HG02938 (cell line): ENCODE measurements at regions not wholly inside any gene's neighbourhood (a gene's known extent, or its start where the extent isn't known, plus 50 kb on each side); places are given as distances from the start of the nearest gene placed in this dataset.
"Not testable (repeated sequence)": the region's sequence is repeated elsewhere in the genome, so short reads cannot be mapped to it uniquely, and the experiment has no call there.

Experiments used
- ATAC-seq: cut with Tn5 transposase; IDR thresholded peaks from one replicate; pipeline ENCODE4 v1.9.1; 2021; ENCODE audit warnings: mild to moderate bottlenecking, moderate library complexity; ENCODE audit not compliant: unreplicated experiment

- no peak for ATAC-seq
Observed at GRCh38 chr2:41141146-41141791, 689.4 kb upstream of the SLC8A1 start.

GRCh38 chr2:41142478-41142877, 690.6 kb upstream of the SLC8A1 start:
- no peak for ATAC-seq

- no peak for ATAC-seq
Observed at GRCh38 chr2:41145066-41145465, 693.2 kb upstream of the SLC8A1 start.

- no peak for ATAC-seq
Observed at GRCh38 chr2:41149054-41149453, 697.2 kb upstream of the SLC8A1 start.

GRCh38 chr2:41151746-41152145, 699.9 kb upstream of the SLC8A1 start:
- ATAC-seq = no peak

- ATAC-seq = no peak
Observed at GRCh38 chr2:41152318-41152717, 700.4 kb upstream of the SLC8A1 start.

GRCh38 chr2:41160439-41160838, 708.5 kb upstream of the SLC8A1 start:
- no peak for ATAC-seq

- no peak for ATAC-seq
Observed at GRCh38 chr2:41167014-41167413, 715.1 kb upstream of the SLC8A1 start.

- no peak for ATAC-seq
Observed at GRCh38 chr2:41169744-41170143, 717.9 kb upstream of the SLC8A1 start.

GRCh38 chr2:41170589-41170988, 718.7 kb upstream of the SLC8A1 start:
- ATAC-seq = no peak

- no peak for ATAC-seq
Observed at GRCh38 chr2:41180387-41180786, 728.5 kb upstream of the SLC8A1 start.

GRCh38 chr2:41182961-41183360, 731.1 kb upstream of the SLC8A1 start:
- ATAC-seq = no peak

GRCh38 chr2:41187376-41188122, 735.7 kb upstream of the SLC8A1 start:
- no peak for ATAC-seq

GRCh38 chr2:41194230-41194629, 742.3 kb upstream of the SLC8A1 start:
- ATAC-seq = no peak

GRCh38 chr2:41197781-41198180, 745.9 kb upstream of the SLC8A1 start:
- no peak for ATAC-seq

- ATAC-seq = no peak
Observed at GRCh38 chr2:41199334-41199733, 747.4 kb upstream of the SLC8A1 start.

- no peak for ATAC-seq
Observed at GRCh38 chr2:41204315-41204714, 752.4 kb upstream of the SLC8A1 start.

- no peak for ATAC-seq
Observed at GRCh38 chr2:41206004-41206403, 754.1 kb upstream of the SLC8A1 start.

- ATAC-seq = no peak
Observed at GRCh38 chr2:41207578-41207977, 755.7 kb upstream of the SLC8A1 start.

- ATAC-seq = not testable (repeated sequence)
Observed at GRCh38 chr2:41210030-41210429, 758.1 kb upstream of the SLC8A1 start.

GRCh38 chr2:41216978-41217377, 765.1 kb upstream of the SLC8A1 start:
- no peak for ATAC-seq

GRCh38 chr2:41222593-41222992, 770.7 kb upstream of the SLC8A1 start:
- ATAC-seq = no peak

GRCh38 chr2:41234093-41234492, 782.2 kb upstream of the SLC8A1 start:
- ATAC-seq = no peak
